GM23248 (cell line): ENCODE measurements at regions not wholly inside any gene's neighbourhood (a gene's known extent, or its start where the extent isn't known, plus 50 kb on each side); places are given as distances from the start of the nearest gene placed in this dataset.

Experiments
- DNase-seq: peaks from one replicate; pipeline ENCODE4 v3.0.0-alpha.2; 2015
- H2AFZ ChIP-seq: fragments of 200-600 bp; sonication (generic); 2 replicates; pipeline ENCODE4 v1.6.1; 2016; ENCODE audit warnings: antibody characterized with exemption
- H3F3A ChIP-seq: fragments of 200-600 bp; sonication (generic); 2 replicates; pipeline ENCODE4 v1.6.1; 2016; ENCODE audit warnings: mild to moderate bottlenecking, antibody characterized with exemption, mixed run types; ENCODE audit not compliant: insufficient read depth
- H3K27ac ChIP-seq: fragments of 200-600 bp; sonication (generic); 2 replicates; pipeline ENCODE4 v1.5.1; 2016; ENCODE audit warnings: mild to moderate bottlenecking
- H3K27me3 ChIP-seq: fragments of 200-600 bp; sonication (generic); replicated peaks from 2 replicates; pipeline ENCODE4 v1.6.1; 2016; ENCODE audit warnings: mild to moderate bottlenecking; ENCODE audit not compliant: insufficient read depth
- H3K36me3 ChIP-seq: fragments of 200-600 bp; sonication (generic); 2 replicates; pipeline ENCODE4 v1.6.1; 2016; ENCODE audit warnings: low read depth, mild to moderate bottlenecking
- H3K4me1 ChIP-seq: fragments of 200-600 bp; sonication (generic); 2 replicates; pipeline ENCODE4 v1.6.1; 2016; ENCODE audit warnings: mild to moderate bottlenecking; ENCODE audit not compliant: insufficient read depth
- H3K4me2 ChIP-seq: fragments of 200-600 bp; sonication (generic); one replicate; pipeline ENCODE4 v1.6.1; 2016; ENCODE audit warnings: mild to moderate bottlenecking; ENCODE audit not compliant: unreplicated experiment
- H3K4me3 ChIP-seq: fragments of 200-600 bp; sonication (generic); 2 replicates; pipeline ENCODE4 v1.5.1; 2016; ENCODE audit warnings: mild to moderate bottlenecking
- H3K79me2 ChIP-seq: fragments of 200-600 bp; sonication (generic); 2 replicates; pipeline ENCODE4 v1.6.1; 2016; ENCODE audit warnings: mild to moderate bottlenecking; ENCODE audit not compliant: insufficient read depth
- H3K9ac ChIP-seq: fragments of 200-600 bp; sonication (generic); 2 replicates; pipeline ENCODE4 v1.6.1; 2016; ENCODE audit warnings: mild to moderate bottlenecking
- H3K9me2 ChIP-seq: fragments of 200-600 bp; sonication (generic); 2 replicates; pipeline ENCODE4 v1.6.1; 2016; ENCODE audit warnings: mixed run types, mild to moderate bottlenecking, moderate library complexity; ENCODE audit not compliant: insufficient read depth
- H3K9me3 ChIP-seq: fragments of 200-600 bp; sonication (generic); one replicate; pipeline ENCODE4 v1.6.1; 2017; ENCODE audit warnings: low read depth
- H4K20me1 ChIP-seq: fragments of 200-600 bp; sonication (generic); 2 replicates; pipeline ENCODE4 v1.6.0; 2016; ENCODE audit not compliant: insufficient read depth
- EZH2 ChIP-seq: fragments of 200-600 bp; sonication (generic); IDR thresholded peaks from 2 replicates; pipeline ENCODE4 v1.6.1; 2018; ENCODE audit warnings: antibody characterized with exemption, mild to moderate bottlenecking; ENCODE audit not compliant: insufficient read depth, poor library complexity, severe bottlenecking
- EZH2phosphoT487 ChIP-seq: fragments of 200-600 bp; sonication (generic); IDR thresholded peaks from 2 replicates; pipeline ENCODE4 v1.6.1; 2018; ENCODE audit warnings: antibody characterized with exemption, moderate library complexity, mild to moderate bottlenecking, low read depth; ENCODE audit not compliant: insufficient read depth
- WGBS, 2 experiments: methylation state at CpG; one replicate each; pipeline ENCODE4 v1.1.6; 2015 to 2017; ENCODE audit warnings: low lambda C conversion rate in 2 of 2, low coverage in 1 of 2; ENCODE audit errors: missing lambda C conversion rate in 2 of 2; 5-methylcytosine and 5-hydroxymethylcytosine counted together
- in situ Hi-C: fragments of 300-500 bp; cut with MboI; formaldehyde crosslinking; loops from 2 replicates; pipeline ENCODE4 v1.15.0; 2020

- Histone ChIP-seq H3K4me1 (no peaks in the 10 kb centered on the region), H3K27me3 (no peaks in the 10 kb centered on the region), H3K27ac (no peak overlapping the region), H3K4me3 (no peak overlapping the region), H3K9me3 (no peaks in the 10 kb centered on the region), H3F3A (no peaks in the 10 kb centered on the region), H3K4me2 (no peak overlapping the region), H3K79me2 (no peaks in the 10 kb centered on the region), H3K9ac (no peak overlapping the region), H3K9me2 (no peaks in the 10 kb centered on the region), H3K36me3 (no peaks in the 10 kb centered on the region), H2AFZ (no peak overlapping the region), H4K20me1 (no peaks in the 10 kb centered on the region)
- TF ChIP-seq EZH2phosphoT487 (no peak), EZH2 (no peak)
- no peak for DNase-seq
- in situ Hi-C loops: no loop called here
- WGBS, 2 experiments: 88 to 89% methylated on average over 6 of the region's 6 CpGs
Measured at GRCh38 chr9:111212874-111213273, 117.2 kb downstream of the OR2K2 start.

GRCh38 chr9:111198936-111199335, 131.1 kb downstream of the OR2K2 start:
- Histone ChIP-seq H3K27me3 (no peaks in the 10 kb centered on the region), H3K4me3 (no peak overlapping the region), H2AFZ (no peak overlapping the region), H3F3A (no peaks in the 10 kb centered on the region), H3K9me2 (no peaks in the 10 kb centered on the region), H3K79me2 (no peaks in the 10 kb centered on the region), H3K4me1 (no peaks in the 10 kb centered on the region), H3K9me3 (no peaks in the 10 kb centered on the region), H3K27ac (no peak overlapping the region), H4K20me1 (no peaks in the 10 kb centered on the region), H3K9ac (no peak overlapping the region), H3K36me3 (no peaks in the 10 kb centered on the region), H3K4me2 (no peak overlapping the region)
- in situ Hi-C loops: no loop called here
- TF ChIP-seq EZH2phosphoT487: no peak
- TF ChIP-seq EZH2: no peak
- peak; percentile 11 for DNase-seq

GRCh38 chr9:111197256-111197655, 132.8 kb downstream of the OR2K2 start:
- DNase-seq: no peak
- TF ChIP-seq EZH2: no peak
- no peak for TF ChIP-seq EZH2phosphoT487
- no peaks in the 10 kb centered on the region for H3K79me2 ChIP-seq
- H3K36me3 ChIP-seq: no peaks in the 10 kb centered on the region
- H3K27me3 ChIP-seq: no peaks in the 10 kb centered on the region
- H3F3A ChIP-seq: no peaks in the 10 kb centered on the region
- H4K20me1 ChIP-seq: no peaks in the 10 kb centered on the region
- in situ Hi-C loops: no loop called here
- no peaks in the 10 kb centered on the region for H3K9me2 ChIP-seq
- no peaks in the 10 kb centered on the region for H3K4me1 ChIP-seq
- H3K4me2 ChIP-seq: no peak overlapping the region
- no peak overlapping the region for H3K4me3 ChIP-seq
- no peak overlapping the region for H2AFZ ChIP-seq
- H3K27ac ChIP-seq: no peak overlapping the region
- H3K9me3 ChIP-seq: no peaks in the 10 kb centered on the region
- no peak overlapping the region for H3K9ac ChIP-seq

DNA sequence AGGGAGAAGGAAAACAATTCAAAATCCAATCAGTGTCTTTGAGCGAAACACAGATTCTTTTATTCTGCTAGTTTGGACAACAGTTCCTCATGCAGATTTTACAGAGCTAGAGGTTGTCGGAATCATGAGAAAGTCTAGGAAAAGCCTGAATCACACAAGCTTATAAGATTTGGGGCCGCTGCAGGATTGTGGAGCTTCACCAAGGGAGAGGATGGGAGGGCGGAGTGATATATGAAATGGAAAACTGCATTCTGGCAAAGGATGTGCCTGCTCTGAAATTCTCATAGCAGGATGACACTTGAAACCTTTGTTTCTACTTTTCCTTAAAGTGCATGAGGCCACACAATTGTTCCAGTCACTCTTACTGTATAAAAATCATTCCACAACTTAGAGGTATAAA, 134.3 kb downstream of the OR2K2 start:
- H3K4me3 ChIP-seq: no peak overlapping the region
- 48 to 59% methylated on average over 4 of the region's 4 CpGs for WGBS, 2 experiments
- no peaks in the 10 kb centered on the region for H3K36me3 ChIP-seq
- in situ Hi-C loops: no loop called here
- no peaks in the 10 kb centered on the region for H3K4me1 ChIP-seq
- TF ChIP-seq EZH2phosphoT487 (no peak), EZH2 (no peak)
- no peak overlapping the region for H3K4me2 ChIP-seq
- no peaks in the 10 kb centered on the region for H3K27me3 ChIP-seq
- DNase-seq: peak; percentile 3
- no peak overlapping the region for H3K9ac ChIP-seq
- no peaks in the 10 kb centered on the region for H3K9me3 ChIP-seq
- no peak overlapping the region for H3K27ac ChIP-seq
- no peaks in the 10 kb centered on the region for H4K20me1 ChIP-seq
- no peaks in the 10 kb centered on the region for H3K79me2 ChIP-seq
- no peak overlapping the region for H2AFZ ChIP-seq
- no peaks in the 10 kb centered on the region for H3K9me2 ChIP-seq
- no peaks in the 10 kb centered on the region for H3F3A ChIP-seq

- Histone ChIP-seq H3K79me2 (no peaks in the 10 kb centered on the region), H3K4me2 (no peak overlapping the region), H3K4me3 (no peak overlapping the region), H3F3A (no peaks in the 10 kb centered on the region), H3K36me3 (no peaks in the 10 kb centered on the region), H3K27me3 (no peaks in the 10 kb centered on the region), H4K20me1 (no peaks in the 10 kb centered on the region), H3K9me2 (no peaks in the 10 kb centered on the region), H2AFZ (no peak overlapping the region), H3K9me3 (no peaks in the 10 kb centered on the region), H3K9ac (no peak overlapping the region), H3K27ac (no peak overlapping the region), H3K4me1 (no peaks in the 10 kb centered on the region)
- DNase-seq: no peak
- in situ Hi-C loops: no loop called here
- no peak for TF ChIP-seq EZH2
Measured at GRCh38 chr9:111193095-111193494, 136.9 kb downstream of the OR2K2 start.
